Mammary epithelial cell (primary cell): ENCODE measurements at regions not wholly inside any gene's neighbourhood (a gene's known extent, or its start where the extent isn't known, plus 50 kb on each side); places are given as distances from the start of the nearest gene placed in this dataset.

Experiments
- EZH2 ChIP-seq: IDR thresholded peaks from 2 replicates; pipeline ENCODE4 v1.6.1; 2012; ENCODE audit warnings: low read length, inconsistent platforms, borderline replicate concordance
- TF ChIP-seq, protein P1 (sequence below), 2 donors: IDR thresholded peaks in 1 of 2; conservative IDR thresholded peaks in 1 of 2; 2 replicates each; pipeline ENCODE4 v1.5.1; 2011 to 2012; ENCODE audit warnings: inconsistent platforms in 2 of 2, low read length in 2 of 2, mild to moderate bottlenecking in 2 of 2, control low read depth in 1 of 2, low read depth in 1 of 2; ENCODE audit not compliant: insufficient read depth in 1 of 2; ENCODE audit errors: extremely low read depth in 1 of 2

- TF ChIP-seq, protein P1, sequence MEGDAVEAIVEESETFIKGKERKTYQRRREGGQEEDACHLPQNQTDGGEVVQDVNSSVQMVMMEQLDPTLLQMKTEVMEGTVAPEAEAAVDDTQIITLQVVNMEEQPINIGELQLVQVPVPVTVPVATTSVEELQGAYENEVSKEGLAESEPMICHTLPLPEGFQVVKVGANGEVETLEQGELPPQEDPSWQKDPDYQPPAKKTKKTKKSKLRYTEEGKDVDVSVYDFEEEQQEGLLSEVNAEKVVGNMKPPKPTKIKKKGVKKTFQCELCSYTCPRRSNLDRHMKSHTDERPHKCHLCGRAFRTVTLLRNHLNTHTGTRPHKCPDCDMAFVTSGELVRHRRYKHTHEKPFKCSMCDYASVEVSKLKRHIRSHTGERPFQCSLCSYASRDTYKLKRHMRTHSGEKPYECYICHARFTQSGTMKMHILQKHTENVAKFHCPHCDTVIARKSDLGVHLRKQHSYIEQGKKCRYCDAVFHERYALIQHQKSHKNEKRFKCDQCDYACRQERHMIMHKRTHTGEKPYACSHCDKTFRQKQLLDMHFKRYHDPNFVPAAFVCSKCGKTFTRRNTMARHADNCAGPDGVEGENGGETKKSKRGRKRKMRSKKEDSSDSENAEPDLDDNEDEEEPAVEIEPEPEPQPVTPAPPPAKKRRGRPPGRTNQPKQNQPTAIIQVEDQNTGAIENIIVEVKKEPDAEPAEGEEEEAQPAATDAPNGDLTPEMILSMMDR (conservative IDR thresholded peaks at IDR 0.05 in 1 of 2, IDR thresholded peaks at IDR 0.05 in 1 of 2; ENCODE audit: extremely low read depth in 1 of 2, insufficient read depth in 1 of 2, low read depth in 1 of 2, low read length in 2 of 2): no peak
- TF ChIP-seq EZH2: no peak
Measured at GRCh38 chr2:14737201-14737600, 104.7 kb downstream of the LRATD1 start.
